Osteoblast (primary cell): ENCODE measurements at regions not wholly inside any gene's neighbourhood (a gene's known extent, or its start where the extent isn't known, plus 50 kb on each side); places are given as distances from the start of the nearest gene placed in this dataset.

Experiments
- DNase-seq: peaks from one replicate; pipeline ENCODE4 v3.0.0; 2011; ENCODE audit warnings: low spot score, mixed read lengths; ENCODE audit not compliant: insufficient read length; ENCODE audit errors: missing footprints
- H2AFZ ChIP-seq: 2 replicates; pipeline ENCODE4 v1.6.0; 2011; ENCODE audit warnings: mild to moderate bottlenecking, low read length
- H3K27ac ChIP-seq: 2 replicates; pipeline ENCODE4 v1.5.1; 2011; ENCODE audit warnings: mild to moderate bottlenecking, low read depth, low read length, moderate library complexity
- H3K27me3 ChIP-seq: 2 replicates; pipeline ENCODE4 v1.6.0; 2012; ENCODE audit warnings: mild to moderate bottlenecking, control low read depth, inconsistent platforms, low read length, moderate library complexity; ENCODE audit not compliant: insufficient read depth
- H3K36me3 ChIP-seq: 2 replicates; pipeline ENCODE4 v1.5.1; 2011; ENCODE audit warnings: mild to moderate bottlenecking, low read length, control low read depth, moderate library complexity; ENCODE audit not compliant: insufficient read depth
- H3K4me1 ChIP-seq: 2 replicates; pipeline ENCODE4 v1.5.1; 2011; ENCODE audit warnings: mild to moderate bottlenecking, low read length, control low read depth, moderate library complexity; ENCODE audit not compliant: insufficient read depth
- H3K4me2 ChIP-seq: 2 replicates; pipeline ENCODE4 v1.6.0; 2011; ENCODE audit warnings: mild to moderate bottlenecking, low read length; ENCODE audit not compliant: insufficient read depth
- H3K4me3 ChIP-seq: fragments of 200-600 bp; sonication (generic); 3 replicates; pipeline ENCODE4 v1.5.1; 2012; ENCODE audit warnings: mild to moderate bottlenecking, low read length, inconsistent platforms; ENCODE audit not compliant: insufficient read depth
- H3K79me2 ChIP-seq: 2 replicates; pipeline ENCODE4 v1.6.0; 2012; ENCODE audit warnings: mild to moderate bottlenecking, low read length, control low read depth, inconsistent platforms; ENCODE audit not compliant: insufficient read depth
- H3K9me3 ChIP-seq: 2 replicates; pipeline ENCODE4 v1.5.1; 2011; ENCODE audit warnings: low read depth, low read length, control low read depth
- H4K20me1 ChIP-seq: 2 replicates; pipeline ENCODE4 v1.6.0; 2012; ENCODE audit warnings: mild to moderate bottlenecking, low read length, control low read depth; ENCODE audit not compliant: insufficient read depth
- CTCF ChIP-seq: IDR thresholded peaks from 2 replicates; pipeline ENCODE4 v1.5.1; 2011; ENCODE audit warnings: mild to moderate bottlenecking, low read depth, low read length, moderate library complexity; ENCODE audit errors: extremely low read depth

- Histone ChIP-seq H3K9me3 (no peaks in the 10 kb centered on the region), H3K79me2 (no peaks in the 10 kb centered on the region), H2AFZ (no peak overlapping the region), H3K4me2 (no peak overlapping the region), H3K27ac (no peak overlapping the region), H3K36me3 (no peaks in the 10 kb centered on the region), H3K4me1 (no peaks in the 10 kb centered on the region), H3K27me3 (no peaks in the 10 kb centered on the region), H4K20me1 (no peaks in the 10 kb centered on the region), H3K4me3 (no peak overlapping the region)
- TF ChIP-seq CTCF, result no peak
- DNase-seq, result no peak
Observed at GRCh38 chr7:31419505-31420055, 79.1 kb upstream of the NEUROD6 start.

DNA sequence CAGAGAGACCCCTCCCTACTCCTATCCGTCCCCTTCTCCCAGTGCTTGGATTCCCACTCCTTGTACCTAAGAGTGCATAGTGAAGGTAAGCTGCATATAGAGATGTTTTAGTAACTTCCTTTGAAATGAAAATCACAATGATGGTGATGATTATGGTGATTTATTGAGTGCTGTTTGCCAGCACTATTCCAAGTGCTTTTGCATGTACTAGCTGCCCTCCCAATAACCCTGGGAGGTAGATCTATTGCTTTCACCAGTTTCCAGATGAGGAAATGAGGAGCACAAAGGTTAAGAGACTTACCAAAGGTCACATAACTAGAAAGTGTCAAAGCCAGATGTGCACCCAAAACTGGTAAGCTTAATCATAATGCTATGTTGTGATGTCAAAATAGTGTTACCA, 80.4 kb upstream of the NEUROD6 start:
- H3K27ac ChIP-seq, result no peak overlapping the region
- no peak overlapping the region for H2AFZ ChIP-seq
- H3K27me3 ChIP-seq, result no peaks in the 10 kb centered on the region
- no peaks in the 10 kb centered on the region for H4K20me1 ChIP-seq
- no peak overlapping the region for H3K4me2 ChIP-seq
- TF ChIP-seq CTCF, result no peak
- H3K9me3 ChIP-seq, result no peaks in the 10 kb centered on the region
- no peaks in the 10 kb centered on the region for H3K36me3 ChIP-seq
- H3K4me3 ChIP-seq, result no peak overlapping the region
- H3K4me1 ChIP-seq, result no peaks in the 10 kb centered on the region
- H3K79me2 ChIP-seq, result no peaks in the 10 kb centered on the region
- no peak for DNase-seq

DNA sequence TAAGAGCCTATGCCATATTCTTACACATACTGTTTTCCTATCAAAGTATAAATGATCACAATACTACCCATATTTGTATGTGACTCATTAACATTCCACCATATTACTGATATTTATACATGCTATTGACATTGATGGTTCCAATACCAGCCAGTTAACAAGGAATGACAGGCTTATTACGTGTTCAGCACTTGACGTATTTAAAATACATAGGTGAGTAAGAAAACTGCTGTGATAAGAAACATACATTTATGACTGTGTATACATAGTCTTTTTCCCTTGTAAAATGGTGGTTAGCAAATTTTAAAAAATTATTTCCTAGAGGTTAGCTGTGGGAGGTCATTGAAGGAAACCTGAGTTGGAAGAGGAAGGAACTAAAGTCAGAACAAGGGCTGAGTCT, 81.1 kb upstream of the NEUROD6 start:
- Histone ChIP-seq H3K36me3 (no peaks in the 10 kb centered on the region), H3K4me2 (no peak overlapping the region), H3K4me3 (no peak overlapping the region), H3K79me2 (no peaks in the 10 kb centered on the region), H3K9me3 (no peaks in the 10 kb centered on the region), H2AFZ (no peak overlapping the region), H4K20me1 (no peaks in the 10 kb centered on the region), H3K27ac (no peak overlapping the region), H3K27me3 (no peaks in the 10 kb centered on the region), H3K4me1 (no peaks in the 10 kb centered on the region)
- DNase-seq, result no peak
- TF ChIP-seq CTCF, result no peak

GRCh38 chr7:31423994-31424393, 83.5 kb upstream of the NEUROD6 start:
- H3K27ac ChIP-seq, result no peak overlapping the region
- no peaks in the 10 kb centered on the region for H3K9me3 ChIP-seq
- TF ChIP-seq CTCF, result no peak
- no peaks in the 10 kb centered on the region for H3K79me2 ChIP-seq
- no peak for DNase-seq
- H3K4me2 ChIP-seq, result no peak overlapping the region
- H3K4me3 ChIP-seq, result no peak overlapping the region
- no peaks in the 10 kb centered on the region for H3K4me1 ChIP-seq
- no peak overlapping the region for H2AFZ ChIP-seq
- H3K36me3 ChIP-seq, result no peaks in the 10 kb centered on the region
- H4K20me1 ChIP-seq, result no peaks in the 10 kb centered on the region
- H3K27me3 ChIP-seq, result no peaks in the 10 kb centered on the region
